ENCODE measurements at regions not wholly inside any gene's neighbourhood (a gene's known extent, or its start where the extent isn't known, plus 50 kb on each side); places are given as distances from the start of the nearest gene placed in this dataset.

DNA sequence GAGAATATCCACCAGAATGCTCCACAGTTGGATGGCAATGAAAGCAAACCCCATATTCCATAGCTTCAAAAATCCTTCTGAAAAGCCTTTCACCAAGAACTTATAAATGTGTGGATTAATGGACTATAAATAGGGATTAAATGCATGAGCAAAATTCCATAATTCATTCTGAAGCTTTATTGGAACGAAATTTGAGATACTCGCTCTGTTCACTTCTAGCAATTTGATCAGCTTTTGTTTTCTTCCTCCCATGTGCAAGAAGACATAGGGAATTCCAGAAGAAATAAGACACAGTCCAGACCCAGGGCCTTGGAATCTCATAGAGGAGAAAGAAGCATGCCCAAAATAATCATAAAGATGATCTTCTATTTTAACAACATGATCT lies 285.9 kb upstream of the TMPO start:
- TF ChIP-seq CTCF (IDR thresholded peaks at IDR 0.05; ENCODE audit: insufficient read depth, low read length, poor library complexity, severe bottlenecking) (no peak), EZH2phosphoT487 (conservative IDR thresholded peaks at IDR 0.05; ENCODE audit: low read length) (no peak)
